ENCODE measurements at regions not wholly inside any gene's neighbourhood (a gene's known extent, or its start where the extent isn't known, plus 50 kb on each side); places are given as distances from the start of the nearest gene placed in this dataset.

- TF ChIP-seq, protein P1, sequence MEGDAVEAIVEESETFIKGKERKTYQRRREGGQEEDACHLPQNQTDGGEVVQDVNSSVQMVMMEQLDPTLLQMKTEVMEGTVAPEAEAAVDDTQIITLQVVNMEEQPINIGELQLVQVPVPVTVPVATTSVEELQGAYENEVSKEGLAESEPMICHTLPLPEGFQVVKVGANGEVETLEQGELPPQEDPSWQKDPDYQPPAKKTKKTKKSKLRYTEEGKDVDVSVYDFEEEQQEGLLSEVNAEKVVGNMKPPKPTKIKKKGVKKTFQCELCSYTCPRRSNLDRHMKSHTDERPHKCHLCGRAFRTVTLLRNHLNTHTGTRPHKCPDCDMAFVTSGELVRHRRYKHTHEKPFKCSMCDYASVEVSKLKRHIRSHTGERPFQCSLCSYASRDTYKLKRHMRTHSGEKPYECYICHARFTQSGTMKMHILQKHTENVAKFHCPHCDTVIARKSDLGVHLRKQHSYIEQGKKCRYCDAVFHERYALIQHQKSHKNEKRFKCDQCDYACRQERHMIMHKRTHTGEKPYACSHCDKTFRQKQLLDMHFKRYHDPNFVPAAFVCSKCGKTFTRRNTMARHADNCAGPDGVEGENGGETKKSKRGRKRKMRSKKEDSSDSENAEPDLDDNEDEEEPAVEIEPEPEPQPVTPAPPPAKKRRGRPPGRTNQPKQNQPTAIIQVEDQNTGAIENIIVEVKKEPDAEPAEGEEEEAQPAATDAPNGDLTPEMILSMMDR (IDR thresholded peaks at IDR 0.05) = no peak
- no peak for TF ChIP-seq POLR2A (IDR thresholded peaks at IDR 0.05)
Measured at GRCh38 chr4:115222061-115222460, 108.6 kb upstream of the NDST4 start.
